ENCODE measurements at regions not wholly inside any gene's neighbourhood (a gene's known extent, or its start where the extent isn't known, plus 50 kb on each side); places are given as distances from the start of the nearest gene placed in this dataset.

DNA sequence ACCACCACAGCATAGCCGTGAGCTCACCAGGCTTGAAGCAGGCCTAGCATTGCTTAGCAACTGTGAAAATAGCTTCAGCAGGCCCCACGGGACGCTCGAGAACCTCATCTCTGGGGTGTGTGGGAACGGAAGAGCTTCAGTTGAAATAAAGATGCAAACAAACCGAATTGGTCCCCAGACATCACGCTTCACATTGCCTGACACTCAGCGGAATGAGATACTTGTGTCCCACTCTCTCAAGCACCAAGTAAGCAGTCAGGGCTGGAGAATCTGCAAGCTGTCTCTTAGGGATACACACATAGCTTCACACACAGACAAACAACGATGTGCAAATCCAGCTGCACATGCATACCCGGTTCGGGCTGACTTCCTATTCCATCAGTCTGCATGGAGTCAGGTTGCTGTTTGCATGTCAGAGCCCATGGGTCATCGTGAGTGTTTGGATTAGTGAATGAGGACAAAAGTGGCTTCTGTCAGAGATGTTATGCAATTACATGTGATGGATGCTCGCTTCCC, 205.7 kb downstream of the SNX19 start:
- DNase-seq (no peak), ATAC-seq (no peak)
- TF ChIP-seq, protein P1, sequence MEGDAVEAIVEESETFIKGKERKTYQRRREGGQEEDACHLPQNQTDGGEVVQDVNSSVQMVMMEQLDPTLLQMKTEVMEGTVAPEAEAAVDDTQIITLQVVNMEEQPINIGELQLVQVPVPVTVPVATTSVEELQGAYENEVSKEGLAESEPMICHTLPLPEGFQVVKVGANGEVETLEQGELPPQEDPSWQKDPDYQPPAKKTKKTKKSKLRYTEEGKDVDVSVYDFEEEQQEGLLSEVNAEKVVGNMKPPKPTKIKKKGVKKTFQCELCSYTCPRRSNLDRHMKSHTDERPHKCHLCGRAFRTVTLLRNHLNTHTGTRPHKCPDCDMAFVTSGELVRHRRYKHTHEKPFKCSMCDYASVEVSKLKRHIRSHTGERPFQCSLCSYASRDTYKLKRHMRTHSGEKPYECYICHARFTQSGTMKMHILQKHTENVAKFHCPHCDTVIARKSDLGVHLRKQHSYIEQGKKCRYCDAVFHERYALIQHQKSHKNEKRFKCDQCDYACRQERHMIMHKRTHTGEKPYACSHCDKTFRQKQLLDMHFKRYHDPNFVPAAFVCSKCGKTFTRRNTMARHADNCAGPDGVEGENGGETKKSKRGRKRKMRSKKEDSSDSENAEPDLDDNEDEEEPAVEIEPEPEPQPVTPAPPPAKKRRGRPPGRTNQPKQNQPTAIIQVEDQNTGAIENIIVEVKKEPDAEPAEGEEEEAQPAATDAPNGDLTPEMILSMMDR (IDR thresholded peaks at IDR 0.05), result no peak
- no peak for TF ChIP-seq POLR2A (IDR thresholded peaks at IDR 0.05)
- no peaks in the 10 kb centered on the region for H3K36me3 ChIP-seq (replicated peaks in 1 of 2; ENCODE audit: insufficient read depth in 1 of 2, low read depth in 2 of 2)
- H3K9me3 ChIP-seq, result no peaks in the 10 kb centered on the region
- H3K27ac ChIP-seq, result no peak overlapping the region
- H3K4me3 ChIP-seq, result no peak overlapping the region
- WGBS, 2 donors, result 52 to 62% methylated on average over 13 of the region's 13 CpGs
- no peaks in the 10 kb centered on the region for H3K27me3 ChIP-seq
- no peaks in the 10 kb centered on the region for H3K4me1 ChIP-seq
- intact Hi-C loops (cut with DNase I), result no loop called here

DNA sequence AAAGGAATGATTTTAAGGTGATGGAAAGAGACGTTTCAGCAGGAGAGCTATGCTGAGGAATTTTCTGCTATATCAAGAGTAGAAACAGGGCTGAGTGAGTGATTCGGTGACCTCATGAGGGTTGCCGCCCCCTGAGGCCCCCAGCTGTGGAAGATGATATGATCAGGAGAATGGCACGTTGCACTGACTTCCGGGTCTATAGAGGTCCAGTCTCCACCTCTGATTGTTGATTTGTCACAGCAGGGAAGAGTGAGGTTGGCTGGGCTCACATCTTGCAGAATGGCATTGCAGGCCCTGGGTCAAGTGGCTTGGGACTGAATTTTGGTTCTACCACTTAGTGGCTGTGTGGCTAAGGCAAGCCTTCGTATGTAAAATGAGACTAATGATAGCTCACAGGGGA, 205.1 kb downstream of the SNX19 start:
- H3K27me3 ChIP-seq, result no peaks in the 10 kb centered on the region
- H3K4me1 ChIP-seq, result no peaks in the 10 kb centered on the region
- no peak for ATAC-seq
- TF ChIP-seq, protein P1 (IDR thresholded peaks at IDR 0.05), result no peak
- TF ChIP-seq POLR2A (IDR thresholded peaks at IDR 0.05), result no peak
- no peak overlapping the region for H3K4me3 ChIP-seq
- intact Hi-C loops (cut with DNase I), result no loop called here
- H3K9me3 ChIP-seq, result no peaks in the 10 kb centered on the region
- DNase-seq, result no peak
- no peak overlapping the region for H3K27ac ChIP-seq
- no peaks in the 10 kb centered on the region for H3K36me3 ChIP-seq (replicated peaks in 1 of 2; ENCODE audit: insufficient read depth in 1 of 2, low read depth in 2 of 2)
- 48 to 49% methylated on average over 6 of the region's 6 CpGs for WGBS, 2 donors

DNA sequence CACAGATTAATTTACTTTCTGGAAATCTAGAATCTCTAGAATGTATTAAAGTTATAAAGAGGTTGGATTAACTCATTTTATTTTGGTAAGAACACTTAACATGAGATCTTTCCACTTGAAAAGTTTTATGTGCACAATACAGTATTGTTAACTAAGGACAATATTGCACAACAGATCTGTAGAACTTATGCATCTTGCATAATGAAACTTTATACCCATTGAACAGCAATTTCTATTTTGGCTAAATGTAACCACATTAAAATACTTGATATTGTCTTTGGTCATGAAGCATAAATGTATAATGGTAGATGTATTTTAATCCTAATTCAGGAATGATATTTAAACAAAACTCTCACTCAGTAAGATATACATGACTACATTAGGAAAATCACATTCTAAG, 203.8 kb downstream of the SNX19 start:
- DNase-seq (no peak), ATAC-seq (no peak)
- intact Hi-C loops (cut with DNase I), result no loop called here
- Histone ChIP-seq H3K4me3 (no peak overlapping the region), H3K36me3 (replicated peaks in 1 of 2; ENCODE audit: insufficient read depth in 1 of 2, low read depth in 2 of 2) (no peaks in the 10 kb centered on the region), H3K27ac (no peak overlapping the region), H3K4me1 (no peaks in the 10 kb centered on the region), H3K9me3 (no peaks in the 10 kb centered on the region), H3K27me3 (no peaks in the 10 kb centered on the region)
- TF ChIP-seq, protein P1 (IDR thresholded peaks at IDR 0.05), result no peak
- TF ChIP-seq POLR2A (IDR thresholded peaks at IDR 0.05), result no peak

DNA sequence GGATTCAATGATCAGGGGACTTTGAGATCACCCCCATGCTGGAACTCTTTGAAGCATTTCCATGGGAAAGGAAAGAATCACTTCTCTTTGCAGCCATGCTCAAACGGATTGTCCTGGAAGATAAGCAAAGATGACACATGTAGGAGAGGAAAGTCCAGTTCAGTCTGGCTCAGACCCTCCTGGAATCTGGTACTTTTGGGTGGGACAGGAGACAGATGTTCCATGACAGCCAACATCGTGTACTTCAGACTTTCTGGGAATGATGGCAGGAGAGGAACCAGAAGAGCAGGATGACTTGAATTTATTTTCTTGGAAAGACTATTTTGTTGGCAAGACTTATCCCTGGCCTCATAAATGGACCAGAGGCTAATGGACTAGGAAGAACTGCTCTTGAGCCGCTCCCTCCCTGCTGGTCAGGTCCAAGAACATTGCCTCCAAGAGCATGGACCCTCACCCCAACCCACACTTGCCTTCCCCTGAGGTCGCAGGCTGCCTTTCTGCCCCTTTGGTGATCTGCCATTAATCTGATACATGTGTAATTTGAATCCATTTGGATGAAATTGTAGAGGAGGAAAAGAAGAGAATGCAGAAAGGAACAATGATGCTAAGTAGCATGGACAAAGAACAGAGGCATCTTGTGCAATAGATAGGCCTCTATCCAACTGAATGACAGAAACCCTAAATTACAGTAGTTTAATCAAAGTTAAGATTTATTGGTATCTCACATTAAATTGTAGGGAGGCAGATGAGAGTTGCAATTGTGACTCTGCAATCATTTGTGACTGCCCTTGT, 201.0 kb downstream of the SNX19 start:
- no peaks in the 10 kb centered on the region for H3K27me3 ChIP-seq
- TF ChIP-seq, protein P1 (IDR thresholded peaks at IDR 0.05), result no peak
- TF ChIP-seq POLR2A (IDR thresholded peaks at IDR 0.05), result no peak
- H3K9me3 ChIP-seq, result no peaks in the 10 kb centered on the region
- DNase-seq, result no peak
- no peak for ATAC-seq
- no peak overlapping the region for H3K4me3 ChIP-seq
- H3K27ac ChIP-seq, result no peak overlapping the region
- H3K4me1 ChIP-seq, result no peaks in the 10 kb centered on the region
- H3K36me3 ChIP-seq (replicated peaks in 1 of 2; ENCODE audit: insufficient read depth in 1 of 2, low read depth in 2 of 2), result no peaks in the 10 kb centered on the region
- 52 to 68% methylated on average over 4 of the region's 4 CpGs for WGBS, 2 donors
- intact Hi-C loops (cut with DNase I), result no loop called here

DNA sequence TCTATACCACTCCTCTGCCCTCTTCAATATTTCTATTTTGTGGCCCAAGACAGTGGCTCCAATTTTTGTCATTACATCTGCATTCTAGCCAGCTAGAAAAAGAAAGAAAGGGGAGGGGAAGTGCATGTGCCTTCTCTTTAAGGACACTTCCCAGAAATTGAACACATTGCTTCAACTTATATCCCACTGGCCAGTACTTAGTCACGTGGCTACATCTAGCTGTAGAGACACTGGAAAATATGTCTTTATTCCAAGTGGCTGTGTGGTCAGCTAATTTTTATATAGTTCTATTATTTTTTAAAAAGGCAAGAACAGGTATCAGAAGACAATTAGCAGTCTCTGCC, 200.4 kb downstream of the SNX19 start:
- DNase-seq (no peak), ATAC-seq (no peak)
- H3K9me3 ChIP-seq, result no peaks in the 10 kb centered on the region
- H3K27me3 ChIP-seq, result no peaks in the 10 kb centered on the region
- H3K36me3 ChIP-seq (replicated peaks in 1 of 2; ENCODE audit: insufficient read depth in 1 of 2, low read depth in 2 of 2), result no peaks in the 10 kb centered on the region
- intact Hi-C loops (cut with DNase I), result no loop called here
- no peaks in the 10 kb centered on the region for H3K4me1 ChIP-seq
- no peak overlapping the region for H3K4me3 ChIP-seq
- 56 to 73% methylated on average over 1 of the region's 1 CpG for WGBS, 2 donors
- TF ChIP-seq, protein P1 (IDR thresholded peaks at IDR 0.05), result no peak
- no peak for TF ChIP-seq POLR2A (IDR thresholded peaks at IDR 0.05)
- no peak overlapping the region for H3K27ac ChIP-seq
